ENCODE measurements at regions not wholly inside any gene's neighbourhood (a gene's known extent, or its start where the extent isn't known, plus 50 kb on each side); places are given as distances from the start of the nearest gene placed in this dataset.

DNA sequence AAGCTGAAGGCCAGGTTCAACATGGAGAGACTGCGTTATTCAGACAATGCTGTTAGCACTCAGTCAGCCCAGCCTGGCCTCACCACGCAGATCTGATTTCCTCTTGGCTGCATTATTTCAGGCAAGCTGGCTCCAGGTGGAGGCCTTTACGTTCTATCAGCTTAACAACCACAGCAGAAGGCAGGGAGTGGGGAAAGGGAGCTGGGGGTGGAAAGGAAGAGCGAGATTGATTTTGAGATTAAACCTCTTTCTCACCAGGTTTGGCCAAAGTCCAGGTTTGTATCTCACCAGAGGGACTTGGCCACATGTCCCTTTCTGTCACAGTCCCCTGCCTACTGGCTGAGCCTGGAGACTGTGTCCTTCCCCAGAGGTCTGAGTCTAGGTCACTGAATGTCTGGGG lies 543.7 kb upstream of the TMEM132C start:
- TF ChIP-seq CTCF (IDR thresholded peaks at IDR 0.05), result no peak
- no peak for TF ChIP-seq EZH2 (IDR thresholded peaks at IDR 0.05; ENCODE audit: borderline replicate concordance, insufficient read depth, low read depth, low read length, poor library complexity, severe bottlenecking)

All from B cell (primary cell).